22Rv1 (cell line): ENCODE measurements at regions not wholly inside any gene's neighbourhood (a gene's known extent, or its start where the extent isn't known, plus 50 kb on each side); places are given as distances from the start of the nearest gene placed in this dataset.
"Not testable (repeated sequence)": the region's sequence is repeated elsewhere in the genome, so short reads cannot be mapped to it uniquely, and the experiment has no call there.

Source experiments
- H3K27ac ChIP-seq: fragments of 450-650 bp; 2 replicates; pipeline ENCODE4 v1.5.1; 2017
- CTCF ChIP-seq: fragments of 450-650 bp; IDR thresholded peaks from 2 replicates; pipeline ENCODE4 v1.5.1; 2017; ENCODE audit warnings: mild to moderate bottlenecking
- ZFX ChIP-seq: fragments of 450-650 bp; IDR thresholded peaks from 2 replicates; pipeline ENCODE4 v1.6.1; 2017; ENCODE audit warnings: antibody characterized with exemption, borderline replicate concordance

DNA sequence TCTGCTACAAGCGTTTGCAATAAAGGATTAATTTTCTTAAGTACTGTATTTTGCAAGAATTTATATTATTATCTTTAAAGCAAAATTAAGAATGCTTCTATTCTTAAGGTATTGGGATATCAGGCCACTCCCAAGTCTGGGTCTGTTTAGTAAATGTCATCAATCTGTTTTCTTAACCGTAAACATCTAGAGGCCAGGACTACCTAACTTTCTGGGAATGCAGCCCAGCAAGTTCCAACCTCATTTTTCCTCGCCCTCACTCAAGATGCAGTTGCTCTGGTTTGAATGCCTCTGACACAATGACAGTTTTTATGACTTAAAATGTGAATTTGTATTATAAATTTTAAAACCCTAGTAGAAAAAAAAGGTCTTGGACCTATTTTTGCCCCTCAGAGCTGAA, 143.5 kb downstream of the INHBA start:
- TF ChIP-seq CTCF: no peak
- TF ChIP-seq ZFX: no peak
- no peak overlapping the region for H3K27ac ChIP-seq

DNA sequence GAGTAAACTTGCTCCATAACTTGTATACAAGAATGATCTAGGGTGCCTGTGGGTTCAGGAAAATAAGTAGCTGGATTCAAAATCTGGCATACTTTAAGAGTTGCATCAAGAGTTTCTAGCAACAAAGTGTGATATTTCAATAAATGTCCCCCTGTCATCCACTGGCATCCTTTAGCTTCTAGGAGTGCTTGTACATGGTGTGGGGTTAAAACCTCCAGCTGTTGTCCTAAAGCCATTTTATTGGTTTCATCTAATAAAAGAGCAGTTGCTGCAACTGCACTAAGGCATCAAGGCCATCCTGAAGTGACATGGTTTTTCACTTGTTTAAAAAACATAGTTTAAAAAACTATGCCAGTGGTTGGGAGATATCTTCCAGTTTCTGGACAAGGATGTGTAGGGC, 148.4 kb downstream of the INHBA start:
- no peak overlapping the region for H3K27ac ChIP-seq
- TF ChIP-seq CTCF (no peak), ZFX (no peak)

DNA sequence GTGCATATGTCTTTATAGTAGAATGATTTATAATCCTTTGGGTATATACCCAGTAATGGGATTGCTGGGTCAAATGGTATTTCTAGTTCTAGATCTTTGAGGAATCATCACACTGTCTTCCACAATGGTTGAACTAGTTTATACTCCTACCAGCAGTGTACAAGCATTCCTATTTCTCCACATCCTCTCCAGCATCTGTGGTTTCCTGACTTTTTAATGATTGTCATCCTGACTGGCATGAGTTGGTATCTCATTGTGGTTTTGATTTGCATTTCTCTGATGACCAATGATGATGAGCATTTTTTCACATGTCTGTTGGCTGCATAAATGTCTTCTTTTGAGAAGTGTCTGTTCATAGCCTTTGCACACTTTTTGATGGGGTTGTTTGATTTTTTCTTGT, 152.8 kb downstream of the INHBA start:
- not testable (repeated sequence) for H3K27ac ChIP-seq

- no peak overlapping the region for H3K27ac ChIP-seq
- no peak for TF ChIP-seq ZFX
- TF ChIP-seq CTCF: no peak
Measured at GRCh38 chr7:41544241-41544640, 158.6 kb downstream of the INHBA start.

DNA sequence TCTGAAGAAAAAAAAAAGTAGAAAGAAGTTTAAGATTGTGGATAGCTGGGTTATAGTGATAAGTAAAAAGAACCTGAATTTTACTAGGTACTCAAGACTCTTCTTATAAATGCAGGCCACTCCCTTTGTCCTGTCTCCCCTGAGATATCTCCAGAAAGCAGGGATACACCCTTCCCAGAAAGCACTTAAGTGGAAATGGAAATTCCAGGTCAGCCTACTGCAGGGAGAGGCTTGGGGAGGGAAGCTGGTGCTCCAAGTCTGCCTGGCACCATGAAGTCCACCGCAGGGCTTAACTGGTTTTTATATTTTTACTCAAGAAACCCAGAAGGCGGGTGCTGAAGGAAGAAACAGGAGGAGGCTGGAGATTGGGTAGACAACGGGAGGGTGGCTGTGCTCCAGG, 162.3 kb downstream of the INHBA start:
- no peak overlapping the region for H3K27ac ChIP-seq
- no peak for TF ChIP-seq ZFX

GRCh38 chr7:41538810-41539724, 163.8 kb downstream of the INHBA start:
- TF ChIP-seq ZFX (no peak), CTCF (no peak)
- H3K27ac ChIP-seq: no peak overlapping the region

- no peak overlapping the region for H3K27ac ChIP-seq
- TF ChIP-seq CTCF: no peak
- TF ChIP-seq ZFX: no peak
Measured at GRCh38 chr7:41536873-41537665, 165.8 kb downstream of the INHBA start.
